Endothelial cell of umbilical vein (primary cell): ENCODE measurements at regions not wholly inside any gene's neighbourhood (a gene's known extent, or its start where the extent isn't known, plus 50 kb on each side); places are given as distances from the start of the nearest gene placed in this dataset.

ENCODE experiments used
- BruUV-seq: library from RNA; stranded (reverse); fragments of 400-500 nt; replicated peaks from 2 replicates; lab custom pipeline; 2021; lab: Mats Ljungman, UMichigan
- CTCF ChIA-PET: fragments of 300-600, 350-600 bp; sonication (Branson Sonifier 250); formaldehyde crosslinking; loops from one replicate; lab custom pipeline; 2021; ENCODE audit warnings: antibody characterized with exemption, inconsistent platforms; lab: Charles Lee
- POLR2A ChIA-PET: fragments of 300-600, 350-600 bp; sonication (Branson Sonifier 250); formaldehyde crosslinking; loops from one replicate; lab custom pipeline; 2021; ENCODE audit warnings: antibody characterized with exemption, inconsistent platforms; lab: Charles Lee
- DNase-seq: peaks from one replicate; pipeline ENCODE4 v3.0.0-alpha.2; 2011; ENCODE audit warnings: low read depth, low spot score
- FAIRE-seq: peaks from 2 replicates; lab custom pipeline; 2011; peaks lifted over from hg19 to GRCh38; lab: Jason Lieb, UNC
- H2AFZ ChIP-seq: 2 replicates; pipeline ENCODE4 v1.6.0; 2012; ENCODE audit warnings: low read depth, low read length, control low read depth, inconsistent platforms
- H3K27ac ChIP-seq: 2 replicates; pipeline ENCODE4 v1.5.1; 2011; ENCODE audit warnings: low read depth, mild to moderate bottlenecking, control low read depth, low read length, moderate library complexity; ENCODE audit not compliant: insufficient read depth
- H3K27me3 ChIP-seq, 2 experiments: 2 replicates each; pipeline versions ENCODE4 v1.6.0 to v1.6.1; 2011; ENCODE audit warnings: low read length in 2 of 2, mixed read lengths in 1 of 2; ENCODE audit not compliant: control insufficient read depth in 2 of 2, insufficient read depth in 2 of 2
- H3K36me3 ChIP-seq, 2 experiments: 2 replicates in 1 of 2; 3 replicates in 1 of 2; pipeline ENCODE4 v1.5.1; 2011; ENCODE audit warnings: low read length in 2 of 2, mild to moderate bottlenecking in 1 of 2, moderate library complexity in 1 of 2; ENCODE audit not compliant: control insufficient read depth in 2 of 2, insufficient read depth in 2 of 2; ENCODE audit errors: extremely low read depth in 1 of 2
- H3K4me1 ChIP-seq: 3 replicates; pipeline ENCODE4 v1.5.1; 2011; ENCODE audit warnings: mild to moderate bottlenecking, low read length; ENCODE audit not compliant: control insufficient read depth, insufficient read depth; ENCODE audit errors: extremely low read depth
- H3K4me2 ChIP-seq: 2 replicates; pipeline ENCODE4 v1.6.1; 2011; ENCODE audit warnings: low read length, control low read depth, mixed read lengths; ENCODE audit not compliant: insufficient read depth
- H3K4me3 ChIP-seq, 3 experiments: fragments of 200-600 bp in 1 of 3; sonication (generic), shearing (Covaris generic) in 1 of 3; replicated peaks in 1 of 3; 2 replicates each; pipeline ENCODE4 v1.5.1; 2011 to 2016; ENCODE audit warnings: control low read depth in 3 of 3, low read length in 3 of 3, mild to moderate bottlenecking in 2 of 3, inconsistent platforms in 1 of 3, low read depth in 1 of 3, moderate library complexity in 1 of 3; ENCODE audit not compliant: insufficient read depth in 1 of 3
- H3K79me2 ChIP-seq: 2 replicates; pipeline ENCODE4 v1.6.0; 2012; ENCODE audit warnings: low read length, inconsistent platforms; ENCODE audit not compliant: control insufficient read depth, insufficient read depth
- H3K9ac ChIP-seq: replicated peaks from 2 replicates; pipeline ENCODE3; 2011; ENCODE audit warnings: low read length, control low read depth; ENCODE audit not compliant: insufficient read depth; ENCODE audit errors: extremely low read depth
- H3K9me1 ChIP-seq: replicated peaks from 3 replicates; pipeline ENCODE4 v1.6.0; 2011; ENCODE audit warnings: mild to moderate bottlenecking, low read length; ENCODE audit not compliant: control insufficient read depth, insufficient read depth; ENCODE audit errors: extremely low read depth
- H3K9me3 ChIP-seq: replicated peaks from 2 replicates; pipeline ENCODE4 v1.5.1; 2012; ENCODE audit warnings: low read length, inconsistent platforms; ENCODE audit not compliant: control insufficient read depth, insufficient read depth
- H4K20me1 ChIP-seq: replicated peaks from 2 replicates; pipeline ENCODE3; 2011; ENCODE audit warnings: mild to moderate bottlenecking, low read length; ENCODE audit not compliant: control insufficient read depth, insufficient read depth; ENCODE audit errors: extremely low read depth
- CTCF ChIP-seq, 2 donors: IDR thresholded peaks; 1 replicate in 1 of 2; 2 replicates in 1 of 2; pipeline ENCODE4 v1.5.1; 2011; ENCODE audit warnings: low read length in 2 of 2, mild to moderate bottlenecking in 2 of 2, moderate library complexity in 2 of 2, control low read depth in 1 of 2, inconsistent platforms in 1 of 2, low read depth in 1 of 2; ENCODE audit not compliant: insufficient read depth in 1 of 2; ENCODE audit errors: extremely low read depth in 1 of 2
- EZH2 ChIP-seq: IDR thresholded peaks from 2 replicates; pipeline ENCODE4 v1.6.1; 2012; ENCODE audit warnings: borderline replicate concordance, low read depth, mild to moderate bottlenecking, moderate library complexity, low read length, inconsistent platforms; ENCODE audit not compliant: severe bottlenecking
- FOS ChIP-seq: IDR thresholded peaks from 2 replicates; pipeline ENCODE4 v1.6.1; 2011; ENCODE audit warnings: mild to moderate bottlenecking, low read length, moderate library complexity, borderline replicate concordance; ENCODE audit not compliant: insufficient read depth
- GATA2 ChIP-seq: IDR thresholded peaks from 2 replicates; pipeline ENCODE4 v1.7.0; 2011; ENCODE audit warnings: low read depth, mild to moderate bottlenecking, moderate library complexity, mixed read lengths, low read length; ENCODE audit not compliant: insufficient read length, insufficient read depth
- JUN ChIP-seq: IDR thresholded peaks from 2 replicates; pipeline ENCODE4 v1.6.1; 2011; ENCODE audit warnings: borderline replicate concordance, low read depth; ENCODE audit not compliant: insufficient read length, insufficient read depth
- MAX ChIP-seq: IDR thresholded peaks from 2 replicates; pipeline ENCODE4 v1.6.1; 2011; ENCODE audit not compliant: insufficient read depth, insufficient read length
- MYC ChIP-seq: IDR thresholded peaks from one replicate; pipeline ENCODE4 v1.6.1; 2011; ENCODE audit warnings: mild to moderate bottlenecking, low read depth, low read length
- POLR2A ChIP-seq: IDR thresholded peaks from 2 replicates; pipeline ENCODE4 v1.6.1; 2012; ENCODE audit warnings: low read depth, mild to moderate bottlenecking, control low read depth, low read length
- POLR2AphosphoS5 ChIP-seq: IDR thresholded peaks from 2 replicates; pipeline ENCODE4 v1.6.1; 2012; ENCODE audit warnings: low read depth, mild to moderate bottlenecking, control low read depth, low read length, moderate library complexity; ENCODE audit not compliant: insufficient read depth
- dilution Hi-C: fragments of 300-500 bp; cut with MboI; formaldehyde crosslinking; loops from one replicate; pipeline ENCODE4 v1.15.0; 2019; ENCODE audit warnings: low sequenced_read_pairs; ENCODE audit not compliant: extremely low pct_ligation_motif_present
- intact Hi-C: fragments of 100-400 bp; cut with micrococcal nuclease; formaldehyde crosslinking; loops from one replicate; pipeline ENCODE4 v1.10.0; 2022

GRCh38 chr16:9014389-9014788 is 50.7 kb upstream of the USP7 start:
- no peak for FAIRE-seq
- dilution Hi-C loops = no loop called here
- Histone ChIP-seq H3K4me2 (no peak overlapping the region), H3K9me1 (no peaks in the 10 kb centered on the region), H3K9ac (no peak overlapping the region), H3K4me3 (no peak overlapping the region), H3K27me3 (no peaks in the 10 kb centered on the region), H3K9me3 (no peaks in the 10 kb centered on the region), H4K20me1 (no peaks in the 10 kb centered on the region), H3K36me3 (no peaks in the 10 kb centered on the region), H2AFZ (no peak overlapping the region), H3K4me1 (peaks cover 5% of the 10 kb centered on the region), H3K27ac (no peak overlapping the region), H3K79me2 (no peaks in the 10 kb centered on the region)
- no TSS peak for BruUV-seq
- TF ChIP-seq GATA2 (no peak), POLR2AphosphoS5 (no peak), JUN (no peak), MYC (no peak), EZH2 (no peak), FOS (no peak), MAX (no peak), POLR2A (no peak), CTCF (IDR thresholded peaks at IDR 0.05; ENCODE audit: extremely low read depth in 1 of 2, insufficient read depth in 1 of 2, low read depth in 1 of 2, low read length in 2 of 2) (no peak)
- CTCF ChIA-PET = interaction anchor here (1.1 to 2.0 kb wide), 3 partner anchors 18 to 33 kb away, joined by 3 to 13 read pairs (median 9); no protein-coding TSS in a partner anchor
- POLR2A ChIA-PET = no interaction called here
- no peak for DNase-seq
- intact Hi-C loops = no loop called here
